GM12892 (cell line): ENCODE measurements at regions not wholly inside any gene's neighbourhood (a gene's known extent, or its start where the extent isn't known, plus 50 kb on each side); places are given as distances from the start of the nearest gene placed in this dataset.

Experiments used
- POLR2A ChIP-seq: IDR thresholded peaks from 2 replicates; pipeline ENCODE4 v1.6.1; 2011; ENCODE audit warnings: low read depth, low read length, control low read depth
- TAF1 ChIP-seq: IDR thresholded peaks from 2 replicates; pipeline ENCODE4 v1.6.1; 2011; ENCODE audit warnings: low read depth, mild to moderate bottlenecking, control low read depth, low read length, borderline replicate concordance

GRCh38 chr2:48230834-48231233 lies 83.6 kb upstream of the FOXN2 start:
- TF ChIP-seq TAF1 (no peak), POLR2A (no peak)
